Vagina (tissue), 2 donors: ENCODE measurements at regions not wholly inside any gene's neighbourhood (a gene's known extent, or its start where the extent isn't known, plus 50 kb on each side); places are given as distances from the start of the nearest gene placed in this dataset.

Experiments used
- POLR2A ChIP-seq, 2 donors: fragments of 450-650 bp; IDR thresholded peaks; one replicate each; pipeline ENCODE4 v1.6.1; 2017; ENCODE audit warnings: antibody characterized with exemption in 2 of 2, mild to moderate bottlenecking in 2 of 2, moderate library complexity in 2 of 2
- TF ChIP-seq, protein P1 (sequence below), 3 experiments: fragments of 450-650 bp in 2 of 3; fragments of 200-600 bp in 1 of 3; sonication (generic) in 1 of 3; IDR thresholded peaks; one replicate each; pipeline ENCODE4 v1.5.1; 2017 to 2019; ENCODE audit warnings: antibody characterized with exemption in 3 of 3, mild to moderate bottlenecking in 2 of 3, moderate library complexity in 2 of 3

DNA sequence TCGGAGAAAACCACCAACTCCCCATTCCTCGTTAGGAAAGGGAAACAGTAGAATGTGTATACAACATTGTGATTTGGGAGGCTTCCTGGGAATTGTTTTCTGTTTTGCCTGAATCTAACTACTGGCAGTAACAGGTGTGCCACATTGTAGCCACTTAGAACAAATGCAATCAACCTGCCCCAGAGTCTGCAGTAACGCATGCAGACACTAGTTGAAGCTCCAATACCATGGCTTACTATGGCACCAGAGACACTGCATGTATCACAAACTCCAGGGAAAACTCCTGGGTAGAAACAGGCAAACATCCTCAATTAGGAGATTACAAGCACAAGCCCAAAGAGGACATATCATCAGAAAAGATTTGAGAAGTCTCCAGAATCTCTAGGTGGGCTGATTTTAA, 154.2 kb upstream of the NEIL3 start:
- TF ChIP-seq, protein P1, sequence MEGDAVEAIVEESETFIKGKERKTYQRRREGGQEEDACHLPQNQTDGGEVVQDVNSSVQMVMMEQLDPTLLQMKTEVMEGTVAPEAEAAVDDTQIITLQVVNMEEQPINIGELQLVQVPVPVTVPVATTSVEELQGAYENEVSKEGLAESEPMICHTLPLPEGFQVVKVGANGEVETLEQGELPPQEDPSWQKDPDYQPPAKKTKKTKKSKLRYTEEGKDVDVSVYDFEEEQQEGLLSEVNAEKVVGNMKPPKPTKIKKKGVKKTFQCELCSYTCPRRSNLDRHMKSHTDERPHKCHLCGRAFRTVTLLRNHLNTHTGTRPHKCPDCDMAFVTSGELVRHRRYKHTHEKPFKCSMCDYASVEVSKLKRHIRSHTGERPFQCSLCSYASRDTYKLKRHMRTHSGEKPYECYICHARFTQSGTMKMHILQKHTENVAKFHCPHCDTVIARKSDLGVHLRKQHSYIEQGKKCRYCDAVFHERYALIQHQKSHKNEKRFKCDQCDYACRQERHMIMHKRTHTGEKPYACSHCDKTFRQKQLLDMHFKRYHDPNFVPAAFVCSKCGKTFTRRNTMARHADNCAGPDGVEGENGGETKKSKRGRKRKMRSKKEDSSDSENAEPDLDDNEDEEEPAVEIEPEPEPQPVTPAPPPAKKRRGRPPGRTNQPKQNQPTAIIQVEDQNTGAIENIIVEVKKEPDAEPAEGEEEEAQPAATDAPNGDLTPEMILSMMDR (IDR thresholded peaks at IDR 0.05): no peak
- TF ChIP-seq POLR2A (IDR thresholded peaks at IDR 0.05): no peak
